ENCODE measurements at regions not wholly inside any gene's neighbourhood (a gene's known extent, or its start where the extent isn't known, plus 50 kb on each side); places are given as distances from the start of the nearest gene placed in this dataset.

DNA sequence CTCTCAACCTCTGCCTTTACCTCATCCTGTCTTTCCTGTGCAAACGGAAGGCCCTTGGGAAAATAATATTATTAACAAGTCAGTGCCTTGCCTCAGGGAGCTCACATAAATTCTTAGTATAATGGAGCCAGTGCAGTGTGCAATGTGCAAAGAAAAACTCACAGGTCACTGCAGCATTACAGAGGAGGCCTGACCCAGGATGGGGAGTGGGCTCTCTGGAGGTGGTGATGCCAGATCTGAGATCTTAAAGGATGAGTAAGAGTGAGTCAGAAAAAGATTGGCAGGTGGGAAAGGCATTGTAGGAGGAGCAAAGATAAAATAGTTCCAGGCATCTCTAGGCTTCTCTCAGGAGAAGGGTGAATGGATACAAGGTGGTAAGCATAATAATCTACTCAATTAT is 185.6 kb upstream of the ADAMTS9 start:
- TF ChIP-seq EZH2phosphoT487 (IDR thresholded peaks at IDR 0.05; ENCODE audit: unreplicated experiment) (no peak), EZH2 (IDR thresholded peaks at IDR 0.05; ENCODE audit: low read depth, unreplicated experiment) (no peak), CREB1 (CRISPR knock-in tag; IDR thresholded peaks at IDR 0.05; ENCODE audit: low read depth) (no peak), ZNF331 (CRISPR knock-in tag; IDR thresholded peaks at IDR 0.05; ENCODE audit: low read depth) (no peak), JUNB (IDR thresholded peaks at IDR 0.05; ENCODE audit: unreplicated experiment) (no peak)
- TF ChIP-seq, protein P1, sequence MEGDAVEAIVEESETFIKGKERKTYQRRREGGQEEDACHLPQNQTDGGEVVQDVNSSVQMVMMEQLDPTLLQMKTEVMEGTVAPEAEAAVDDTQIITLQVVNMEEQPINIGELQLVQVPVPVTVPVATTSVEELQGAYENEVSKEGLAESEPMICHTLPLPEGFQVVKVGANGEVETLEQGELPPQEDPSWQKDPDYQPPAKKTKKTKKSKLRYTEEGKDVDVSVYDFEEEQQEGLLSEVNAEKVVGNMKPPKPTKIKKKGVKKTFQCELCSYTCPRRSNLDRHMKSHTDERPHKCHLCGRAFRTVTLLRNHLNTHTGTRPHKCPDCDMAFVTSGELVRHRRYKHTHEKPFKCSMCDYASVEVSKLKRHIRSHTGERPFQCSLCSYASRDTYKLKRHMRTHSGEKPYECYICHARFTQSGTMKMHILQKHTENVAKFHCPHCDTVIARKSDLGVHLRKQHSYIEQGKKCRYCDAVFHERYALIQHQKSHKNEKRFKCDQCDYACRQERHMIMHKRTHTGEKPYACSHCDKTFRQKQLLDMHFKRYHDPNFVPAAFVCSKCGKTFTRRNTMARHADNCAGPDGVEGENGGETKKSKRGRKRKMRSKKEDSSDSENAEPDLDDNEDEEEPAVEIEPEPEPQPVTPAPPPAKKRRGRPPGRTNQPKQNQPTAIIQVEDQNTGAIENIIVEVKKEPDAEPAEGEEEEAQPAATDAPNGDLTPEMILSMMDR (conservative IDR thresholded peaks at IDR 0.05; ENCODE audit: low read depth in 2 of 2): no peak
